GM12892 (cell line): ENCODE measurements at regions not wholly inside any gene's neighbourhood (a gene's known extent, or its start where the extent isn't known, plus 50 kb on each side); places are given as distances from the start of the nearest gene placed in this dataset.

Experiments used
- DNase-seq: peaks from one replicate; pipeline ENCODE4 v3.0.0; 2011; ENCODE audit not compliant: insufficient read length
- FAIRE-seq: peaks from 2 replicates; lab custom pipeline; 2011; peaks lifted over from hg19 to GRCh38; lab: Jason Lieb, UNC
- POLR2A ChIP-seq: IDR thresholded peaks from 2 replicates; pipeline ENCODE4 v1.6.1; 2011; ENCODE audit warnings: low read depth, low read length, control low read depth
- POLR2AphosphoS5 ChIP-seq: IDR thresholded peaks from 2 replicates; pipeline ENCODE4 v1.6.1; 2011; ENCODE audit warnings: low read depth, low read length, control low read depth
- TAF1 ChIP-seq: IDR thresholded peaks from 2 replicates; pipeline ENCODE4 v1.6.1; 2011; ENCODE audit warnings: low read depth, mild to moderate bottlenecking, control low read depth, low read length, borderline replicate concordance

DNA sequence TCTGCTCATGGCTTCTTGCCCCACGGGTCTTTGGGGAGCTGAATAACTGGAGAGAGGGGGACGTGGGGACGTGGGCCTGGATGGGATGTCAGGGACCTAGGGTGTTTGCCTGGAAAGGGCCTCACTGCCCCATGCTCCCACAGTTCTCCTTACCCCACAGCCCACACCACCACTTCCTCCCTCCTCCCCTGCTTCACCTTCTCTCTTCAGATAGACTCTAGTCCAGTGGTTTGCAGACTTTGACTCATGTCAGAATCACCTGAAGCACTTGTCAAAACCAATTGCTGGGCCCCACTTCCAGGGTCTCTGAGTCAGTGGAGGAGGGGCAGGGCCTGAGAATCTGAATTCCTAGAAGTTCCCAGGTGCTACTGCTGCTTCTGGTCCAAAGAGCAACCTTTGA, 327.4 kb downstream of the RPS24 start:
- TF ChIP-seq POLR2A (no peak), POLR2AphosphoS5 (no peak), TAF1 (no peak)
- no peak for DNase-seq
- FAIRE-seq, result no peak

DNA sequence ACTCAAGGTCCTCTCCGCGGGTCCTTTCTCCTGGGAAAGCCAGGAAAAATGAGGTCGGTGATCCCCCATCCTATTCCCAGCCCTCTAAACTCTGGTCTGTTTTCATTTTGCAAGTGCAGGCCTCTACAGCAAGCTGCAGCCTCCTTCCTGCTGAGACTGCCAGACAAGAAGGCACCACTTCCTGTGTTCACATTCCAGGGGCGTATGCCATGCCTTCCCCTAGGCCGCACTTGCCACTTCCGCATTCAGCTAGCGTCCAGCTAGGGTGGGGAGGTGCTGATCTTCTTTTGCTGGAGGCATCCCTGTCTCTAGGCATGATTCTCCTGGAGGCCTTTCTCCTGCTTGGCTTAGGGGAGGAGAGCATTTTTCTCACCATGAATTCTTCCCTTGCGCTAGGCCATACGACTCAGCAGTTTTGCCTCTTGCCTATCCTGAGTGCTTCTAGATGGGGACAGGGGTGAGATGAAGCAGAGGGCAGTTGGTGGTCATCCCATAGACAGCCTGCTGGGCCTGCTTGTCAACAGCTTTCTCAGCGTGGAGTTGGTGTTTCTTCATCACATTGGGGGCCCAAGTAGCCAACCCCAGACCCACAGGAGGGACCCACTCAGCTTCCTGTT, 328.9 kb downstream of the RPS24 start:
- DNase-seq, result no peak
- FAIRE-seq, result no peak
- TF ChIP-seq POLR2AphosphoS5 (no peak), TAF1 (no peak), POLR2A (no peak)

GRCh38 chr10:78363190-78363589, 329.5 kb downstream of the RPS24 start:
- TF ChIP-seq POLR2A (no peak), TAF1 (no peak), POLR2AphosphoS5 (no peak)
- FAIRE-seq (no peak), DNase-seq (no peak)

- FAIRE-seq (no peak), DNase-seq (no peak)
- TF ChIP-seq TAF1, result no peak
- no peak for TF ChIP-seq POLR2AphosphoS5
- no peak for TF ChIP-seq POLR2A
These were observed 332.0 kb downstream of the RPS24 start for GRCh38 chr10:78365694-78366093.

GRCh38 chr10:78366663-78367411, 333.2 kb downstream of the RPS24 start:
- TF ChIP-seq TAF1 (no peak), POLR2AphosphoS5 (no peak), POLR2A (no peak)
- no peak for FAIRE-seq
- no peak for DNase-seq

- DNase-seq (no peak), FAIRE-seq (no peak)
- TF ChIP-seq POLR2A, result no peak
- TF ChIP-seq POLR2AphosphoS5, result no peak
- no peak for TF ChIP-seq TAF1
These were observed 334.1 kb downstream of the RPS24 start for GRCh38 chr10:78367751-78368150.

GRCh38 chr10:78371136-78371535, 337.5 kb downstream of the RPS24 start:
- no peak for FAIRE-seq
- no peak for DNase-seq
- TF ChIP-seq POLR2A (no peak), TAF1 (no peak)

DNA sequence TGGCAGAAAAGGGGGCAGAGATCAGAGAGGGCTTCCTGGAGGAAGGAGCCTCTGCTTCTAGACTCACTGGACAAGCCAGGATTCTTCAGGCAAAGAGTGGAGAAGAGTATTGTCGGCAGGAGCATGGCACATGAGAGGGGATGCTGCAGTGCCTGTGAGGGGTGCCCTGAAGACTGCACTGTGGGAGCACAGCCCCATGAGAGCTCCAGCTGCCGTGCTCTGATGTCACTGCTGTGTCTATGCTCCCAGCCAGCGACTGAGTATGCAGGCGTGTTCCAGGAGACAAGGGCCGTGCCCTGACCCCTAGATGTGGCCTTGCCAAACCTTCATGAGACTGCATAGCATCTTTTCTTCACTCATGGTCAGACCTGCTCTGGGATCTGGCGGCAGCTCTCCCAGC, 339.1 kb downstream of the RPS24 start:
- FAIRE-seq, result no peak
- TF ChIP-seq POLR2A, result no peak
- no peak for TF ChIP-seq POLR2AphosphoS5
- no peak for TF ChIP-seq TAF1
- DNase-seq, result no peak

- FAIRE-seq (no peak), DNase-seq (no peak)
- TF ChIP-seq POLR2A (no peak), POLR2AphosphoS5 (no peak), TAF1 (no peak)
These were observed 340.8 kb downstream of the RPS24 start for GRCh38 chr10:78374331-78375028.

DNA sequence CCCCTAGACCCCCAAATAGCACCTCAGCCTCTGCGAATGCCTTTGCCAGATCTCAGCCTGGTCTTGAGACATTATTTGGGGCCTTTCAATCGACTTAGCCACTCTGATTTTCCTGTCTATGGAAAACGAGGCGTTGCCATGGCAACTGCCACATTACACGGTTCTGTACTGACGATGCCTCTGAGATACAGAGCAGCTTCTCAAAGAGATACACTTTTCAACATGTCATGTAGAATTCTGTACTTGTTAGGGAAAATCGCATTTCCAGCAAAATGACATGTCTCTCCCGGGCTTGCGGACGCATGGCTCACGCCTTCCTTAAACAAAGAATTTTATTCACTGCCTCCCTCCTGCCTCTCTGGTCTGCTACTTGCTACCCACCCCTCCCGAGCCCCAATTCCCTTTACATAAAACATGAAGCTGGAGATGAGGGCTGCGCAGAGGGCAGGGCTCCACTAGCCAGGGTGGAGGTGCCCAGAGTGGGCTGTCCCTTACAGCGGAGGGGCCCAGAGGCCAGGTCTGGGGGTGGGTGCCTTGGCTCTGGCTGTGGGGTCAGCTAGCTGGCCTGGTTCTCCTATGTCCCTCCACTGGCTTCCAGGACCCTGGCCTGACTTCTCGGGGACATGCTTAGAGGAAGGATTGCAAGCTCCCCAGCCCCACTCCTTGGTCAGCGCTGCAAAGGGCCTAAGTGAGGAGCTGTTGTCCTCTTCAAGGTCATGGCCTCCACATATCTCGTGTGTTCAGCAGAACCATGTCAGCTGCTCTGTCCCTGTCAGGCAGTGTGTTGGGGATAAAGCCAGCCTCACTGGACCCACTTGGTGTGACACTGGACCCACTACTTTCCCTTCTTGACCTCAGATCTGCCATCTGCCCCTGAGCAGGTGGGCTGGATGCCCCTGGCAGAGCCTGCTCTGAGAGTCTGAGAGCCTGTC, 342.5 kb downstream of the RPS24 start:
- FAIRE-seq, result no peak
- no peak for DNase-seq

GRCh38 chr10:78377356-78377755, 343.7 kb downstream of the RPS24 start:
- no peak for TF ChIP-seq TAF1
- no peak for TF ChIP-seq POLR2AphosphoS5
- no peak for TF ChIP-seq POLR2A
- FAIRE-seq (no peak), DNase-seq (no peak)

More for the DNA sequence above, 342.5 kb downstream of the RPS24 start:
- no peak for TF ChIP-seq POLR2A
